GM12892 (cell line): ENCODE measurements at regions not wholly inside any gene's neighbourhood (a gene's known extent, or its start where the extent isn't known, plus 50 kb on each side); places are given as distances from the start of the nearest gene placed in this dataset.

Experiments used
- POLR2A ChIP-seq: IDR thresholded peaks from 2 replicates; pipeline ENCODE4 v1.6.1; 2011; ENCODE audit warnings: low read depth, low read length, control low read depth
- POLR2AphosphoS5 ChIP-seq: IDR thresholded peaks from 2 replicates; pipeline ENCODE4 v1.6.1; 2011; ENCODE audit warnings: low read depth, low read length, control low read depth
- TAF1 ChIP-seq: IDR thresholded peaks from 2 replicates; pipeline ENCODE4 v1.6.1; 2011; ENCODE audit warnings: low read depth, mild to moderate bottlenecking, control low read depth, low read length, borderline replicate concordance

DNA sequence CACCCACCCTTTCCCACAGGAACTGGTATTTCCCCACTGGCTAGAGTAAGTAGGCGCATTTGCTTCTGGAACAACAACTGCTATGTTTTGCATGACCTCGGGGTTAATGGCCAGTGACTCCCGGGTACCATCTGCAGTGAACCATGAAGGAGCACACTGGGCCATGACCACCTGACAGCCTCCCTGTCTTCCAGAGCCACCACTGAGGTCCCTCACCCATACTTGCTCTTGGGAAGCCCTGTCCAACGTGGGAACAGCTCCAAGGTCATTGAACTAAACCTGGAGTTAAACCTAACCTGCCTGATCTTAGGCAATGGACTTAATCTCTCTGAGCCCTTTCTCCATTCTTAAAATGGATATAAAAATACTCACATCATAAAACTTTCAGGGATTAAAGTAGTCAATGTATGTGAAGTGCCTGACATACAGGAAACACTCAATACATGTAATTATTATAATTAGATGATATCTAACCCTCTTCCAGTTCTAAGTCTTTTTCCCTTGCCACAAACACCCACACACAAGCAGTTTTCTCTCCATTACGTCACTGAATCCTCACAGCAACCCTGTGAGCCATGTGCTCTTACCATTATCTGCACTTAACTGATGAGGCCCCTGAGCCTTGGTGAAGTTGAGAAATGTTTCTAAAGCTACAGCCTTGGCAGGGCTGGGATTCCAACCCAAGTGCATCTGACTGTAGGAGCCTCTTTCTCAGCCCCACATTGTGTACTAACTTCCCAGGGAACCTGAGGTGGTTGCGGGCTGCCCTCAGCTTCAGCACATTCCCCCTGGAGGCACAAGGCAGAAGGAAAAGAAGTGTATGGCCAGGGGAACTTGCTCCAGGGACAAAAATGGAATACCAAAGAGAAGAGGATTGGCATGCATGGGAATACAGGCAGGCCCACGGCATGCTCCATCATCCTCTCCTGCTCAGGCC, 74.5 kb upstream of the NCAM1 start:
- TF ChIP-seq POLR2A (no peak), POLR2AphosphoS5 (no peak), TAF1 (no peak)
